Coronary artery (tissue), 2 donors: ENCODE measurements at regions not wholly inside any gene's neighbourhood (a gene's known extent, or its start where the extent isn't known, plus 50 kb on each side); places are given as distances from the start of the nearest gene placed in this dataset.
A peak's percentile ranks its signal among the peaks of the same experiment; 100 is the strongest.

Source experiments
- DNase-seq: peaks from one replicate; pipeline ENCODE4 v3.0.0-alpha.2; 2017; ENCODE audit warnings: low spot score
- H3K27ac ChIP-seq, 2 donors: fragments of 200-600 bp; sonication (generic); one replicate each; pipeline ENCODE4 v1.5.1; 2016 to 2019
- H3K4me3 ChIP-seq: fragments of 200-600 bp; sonication (generic); 2 replicates; pipeline ENCODE4 v1.5.1; 2016; ENCODE audit warnings: mild to moderate bottlenecking, moderate library complexity
- CTCF ChIP-seq: fragments of 200-600 bp; sonication (generic); IDR thresholded peaks from one replicate; pipeline ENCODE4 v1.5.1; 2019; ENCODE audit warnings: antibody characterized with exemption

GRCh38 chr5:159459951-159460538 is 129.8 kb upstream of the IL12B start:
- H3K27ac ChIP-seq: peak overlapping the region in 1 of 2 donors; percentile 40
- H3K4me3 ChIP-seq: no peak overlapping the region
- no peak for DNase-seq
- no peak for TF ChIP-seq CTCF

GRCh38 chr5:159463590-159464321 is 133.5 kb upstream of the IL12B start:
- H3K4me3 ChIP-seq: no peak overlapping the region
- H3K27ac ChIP-seq: no peak overlapping the region
- no peak for TF ChIP-seq CTCF
- no peak for DNase-seq

- DNase-seq: no peak
- no peak for TF ChIP-seq CTCF
- no peak overlapping the region for H3K27ac ChIP-seq
- no peak overlapping the region for H3K4me3 ChIP-seq
These were observed 135.3 kb upstream of the IL12B start for GRCh38 chr5:159465604-159466003.

GRCh38 chr5:159467666-159468065 is 137.4 kb upstream of the IL12B start:
- no peak for DNase-seq
- no peak for TF ChIP-seq CTCF
- no peak overlapping the region for H3K4me3 ChIP-seq
- no peak overlapping the region for H3K27ac ChIP-seq

- H3K4me3 ChIP-seq: no peak overlapping the region
- TF ChIP-seq CTCF: no peak
- DNase-seq: no peak
- no peak overlapping the region for H3K27ac ChIP-seq
These were observed 139.4 kb upstream of the IL12B start for GRCh38 chr5:159469496-159470372.

- TF ChIP-seq CTCF: no peak
- Histone ChIP-seq H3K27ac (no peak overlapping the region), H3K4me3 (no peak overlapping the region)
- DNase-seq: no peak
These were observed 141.6 kb upstream of the IL12B start for GRCh38 chr5:159471904-159472303.
